ENCODE measurements at regions not wholly inside any gene's neighbourhood (a gene's known extent, or its start where the extent isn't known, plus 50 kb on each side); places are given as distances from the start of the nearest gene placed in this dataset.

DNA sequence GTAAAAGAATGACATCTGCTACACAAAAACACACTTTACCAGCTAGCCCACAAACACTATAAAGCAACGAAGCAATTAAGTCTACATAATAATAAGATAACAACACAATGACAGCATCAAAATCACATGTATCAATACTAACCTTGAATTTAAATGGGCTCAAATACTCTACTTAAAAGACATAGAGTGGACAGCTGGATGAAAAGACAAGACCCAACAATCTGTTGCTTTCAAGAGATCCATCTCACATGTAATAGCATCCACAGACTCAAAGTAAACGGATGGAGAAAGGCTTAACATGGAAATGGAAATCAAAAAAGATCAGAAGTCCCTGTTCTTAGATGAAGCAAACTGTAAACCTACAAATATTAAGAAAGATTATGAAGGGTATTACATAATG is 2175.9 kb downstream of the PCDH9 start:
- TF ChIP-seq, protein P1, sequence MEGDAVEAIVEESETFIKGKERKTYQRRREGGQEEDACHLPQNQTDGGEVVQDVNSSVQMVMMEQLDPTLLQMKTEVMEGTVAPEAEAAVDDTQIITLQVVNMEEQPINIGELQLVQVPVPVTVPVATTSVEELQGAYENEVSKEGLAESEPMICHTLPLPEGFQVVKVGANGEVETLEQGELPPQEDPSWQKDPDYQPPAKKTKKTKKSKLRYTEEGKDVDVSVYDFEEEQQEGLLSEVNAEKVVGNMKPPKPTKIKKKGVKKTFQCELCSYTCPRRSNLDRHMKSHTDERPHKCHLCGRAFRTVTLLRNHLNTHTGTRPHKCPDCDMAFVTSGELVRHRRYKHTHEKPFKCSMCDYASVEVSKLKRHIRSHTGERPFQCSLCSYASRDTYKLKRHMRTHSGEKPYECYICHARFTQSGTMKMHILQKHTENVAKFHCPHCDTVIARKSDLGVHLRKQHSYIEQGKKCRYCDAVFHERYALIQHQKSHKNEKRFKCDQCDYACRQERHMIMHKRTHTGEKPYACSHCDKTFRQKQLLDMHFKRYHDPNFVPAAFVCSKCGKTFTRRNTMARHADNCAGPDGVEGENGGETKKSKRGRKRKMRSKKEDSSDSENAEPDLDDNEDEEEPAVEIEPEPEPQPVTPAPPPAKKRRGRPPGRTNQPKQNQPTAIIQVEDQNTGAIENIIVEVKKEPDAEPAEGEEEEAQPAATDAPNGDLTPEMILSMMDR (IDR thresholded peaks at IDR 0.05; ENCODE audit: extremely low read depth in 1 of 2, insufficient read depth in 1 of 2, low read depth in 1 of 2, low read length in 2 of 2): no peak
- TF ChIP-seq, protein P2, sequence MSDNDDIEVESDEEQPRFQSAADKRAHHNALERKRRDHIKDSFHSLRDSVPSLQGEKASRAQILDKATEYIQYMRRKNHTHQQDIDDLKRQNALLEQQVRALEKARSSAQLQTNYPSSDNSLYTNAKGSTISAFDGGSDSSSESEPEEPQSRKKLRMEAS (IDR thresholded peaks at IDR 0.05; ENCODE audit: insufficient read depth, insufficient read length): no peak
- no peak for TF ChIP-seq EZH2 (IDR thresholded peaks at IDR 0.05; ENCODE audit: borderline replicate concordance, low read depth, low read length, severe bottlenecking)
- no peak for TF ChIP-seq POLR2A (IDR thresholded peaks at IDR 0.05; ENCODE audit: low read depth, low read length)
- TF ChIP-seq POLR2AphosphoS5 (IDR thresholded peaks at IDR 0.05; ENCODE audit: insufficient read depth, low read depth, low read length): no peak
- TF ChIP-seq GATA2 (IDR thresholded peaks at IDR 0.05; ENCODE audit: insufficient read depth, insufficient read length, low read depth, low read length): no peak

All from endothelial cell of umbilical vein (primary cell).